ENCODE measurements at regions not wholly inside any gene's neighbourhood (a gene's known extent, or its start where the extent isn't known, plus 50 kb on each side); places are given as distances from the start of the nearest gene placed in this dataset.

DNA sequence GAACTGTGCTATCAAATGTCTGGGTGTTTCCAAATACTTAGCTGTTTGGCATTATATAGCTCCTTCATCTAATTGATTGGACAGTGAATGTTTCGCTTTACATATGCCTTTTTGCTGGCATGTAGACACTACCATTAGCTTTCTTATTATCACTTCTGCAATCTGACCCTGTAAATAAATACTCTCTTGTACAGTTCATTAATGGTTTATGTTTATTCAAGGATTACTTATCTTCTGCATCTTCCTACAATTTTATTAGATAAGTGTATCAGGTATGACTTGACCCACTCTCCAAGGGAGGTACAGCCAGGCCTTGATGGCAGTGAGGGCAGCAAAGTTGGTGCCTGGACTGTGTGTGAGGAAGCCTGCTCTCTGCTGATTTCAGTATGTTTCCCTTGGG is 614.1 kb upstream of the SETBP1 start:
- TF ChIP-seq, protein P1, sequence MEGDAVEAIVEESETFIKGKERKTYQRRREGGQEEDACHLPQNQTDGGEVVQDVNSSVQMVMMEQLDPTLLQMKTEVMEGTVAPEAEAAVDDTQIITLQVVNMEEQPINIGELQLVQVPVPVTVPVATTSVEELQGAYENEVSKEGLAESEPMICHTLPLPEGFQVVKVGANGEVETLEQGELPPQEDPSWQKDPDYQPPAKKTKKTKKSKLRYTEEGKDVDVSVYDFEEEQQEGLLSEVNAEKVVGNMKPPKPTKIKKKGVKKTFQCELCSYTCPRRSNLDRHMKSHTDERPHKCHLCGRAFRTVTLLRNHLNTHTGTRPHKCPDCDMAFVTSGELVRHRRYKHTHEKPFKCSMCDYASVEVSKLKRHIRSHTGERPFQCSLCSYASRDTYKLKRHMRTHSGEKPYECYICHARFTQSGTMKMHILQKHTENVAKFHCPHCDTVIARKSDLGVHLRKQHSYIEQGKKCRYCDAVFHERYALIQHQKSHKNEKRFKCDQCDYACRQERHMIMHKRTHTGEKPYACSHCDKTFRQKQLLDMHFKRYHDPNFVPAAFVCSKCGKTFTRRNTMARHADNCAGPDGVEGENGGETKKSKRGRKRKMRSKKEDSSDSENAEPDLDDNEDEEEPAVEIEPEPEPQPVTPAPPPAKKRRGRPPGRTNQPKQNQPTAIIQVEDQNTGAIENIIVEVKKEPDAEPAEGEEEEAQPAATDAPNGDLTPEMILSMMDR (IDR thresholded peaks at IDR 0.05), result no peak
- no peak for TF ChIP-seq POLR2A (IDR thresholded peaks at IDR 0.05)

Measured in Peyer's patch (tissue), 4 donors.